GM21423 (cell line): ENCODE measurements at regions not wholly inside any gene's neighbourhood (a gene's known extent, or its start where the extent isn't known, plus 50 kb on each side); places are given as distances from the start of the nearest gene placed in this dataset.

Source experiments
- ATAC-seq: cut with Tn5 transposase; IDR thresholded peaks from one replicate; pipeline ENCODE4 v1.9.1; 2021; ENCODE audit warnings: mild to moderate bottlenecking, moderate library complexity; ENCODE audit not compliant: unreplicated experiment

DNA sequence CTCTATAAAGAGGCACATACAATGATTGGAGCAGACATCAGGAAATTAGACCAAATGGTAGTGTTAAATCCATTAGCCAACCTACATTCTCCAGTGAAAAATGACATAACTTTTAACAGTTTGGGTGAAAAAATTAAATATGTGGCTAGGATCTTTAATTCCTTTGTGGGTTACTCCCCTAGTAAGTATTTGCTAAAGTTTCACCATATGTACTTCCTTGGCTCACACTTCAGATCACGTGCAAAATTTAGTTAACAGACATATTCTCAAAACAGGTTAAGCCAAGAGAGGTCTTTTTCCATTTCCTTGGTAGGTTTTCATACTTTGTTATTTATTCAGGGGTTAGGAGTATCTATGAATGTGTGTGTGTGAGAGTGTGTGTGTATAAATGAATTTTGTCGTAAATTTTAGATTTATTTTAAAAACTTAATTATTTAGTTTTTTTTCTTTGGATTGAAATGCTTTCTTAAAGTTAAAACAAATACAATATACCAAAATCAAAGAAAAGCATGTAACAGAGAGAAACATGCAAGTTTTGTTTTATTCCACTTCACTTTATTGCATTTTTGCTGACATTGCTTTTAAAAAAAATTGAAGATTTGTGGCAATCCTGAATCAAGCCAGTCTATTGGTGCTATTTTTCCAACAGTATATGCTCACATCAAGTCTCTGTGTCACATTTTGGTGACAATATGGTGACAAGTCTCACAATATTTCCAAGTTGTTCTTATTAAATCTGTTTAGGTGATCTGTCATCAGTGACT is 258.7 kb downstream of the FLRT2 start:
- no peak for ATAC-seq

DNA sequence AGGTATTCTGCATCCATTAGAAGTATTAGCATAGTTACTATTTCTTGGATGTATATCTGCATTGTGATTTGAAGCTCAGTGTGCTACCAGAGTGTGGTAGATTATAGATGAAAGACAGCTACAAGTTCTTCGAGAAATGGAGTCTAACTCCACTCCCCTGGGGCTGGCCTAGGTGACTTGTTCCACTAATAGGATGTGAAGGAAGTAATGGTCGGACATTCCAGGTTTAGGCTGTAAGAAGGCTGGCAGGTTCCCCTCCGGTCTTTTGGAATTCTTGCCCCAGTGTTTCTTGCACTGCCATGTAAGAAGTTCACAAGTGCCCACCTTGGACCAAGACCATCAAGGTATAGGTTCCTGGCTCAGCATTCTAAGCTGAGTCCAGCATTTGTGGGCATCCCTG is 236.4 kb downstream of the FLRT2 start:
- ATAC-seq = no peak

DNA sequence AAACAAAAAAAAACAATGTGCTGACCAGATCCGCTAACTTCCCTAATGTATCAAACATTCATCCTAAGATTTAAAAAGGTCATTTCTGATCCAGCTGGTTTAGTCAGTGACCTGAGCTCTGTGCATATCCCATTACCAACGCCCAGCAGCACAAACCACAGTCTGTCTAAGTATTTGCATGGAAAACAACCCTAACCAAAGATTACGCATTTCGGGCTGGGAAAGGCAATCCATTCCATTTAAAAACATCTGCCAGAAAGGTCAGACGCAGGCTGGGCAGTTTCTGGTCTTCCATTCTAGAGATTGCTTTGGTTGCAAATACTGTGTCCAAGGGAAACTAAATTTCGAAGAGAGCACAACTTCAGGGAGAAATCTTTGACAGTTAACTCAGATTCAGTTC is 234.9 kb downstream of the FLRT2 start:
- ATAC-seq = no peak

DNA sequence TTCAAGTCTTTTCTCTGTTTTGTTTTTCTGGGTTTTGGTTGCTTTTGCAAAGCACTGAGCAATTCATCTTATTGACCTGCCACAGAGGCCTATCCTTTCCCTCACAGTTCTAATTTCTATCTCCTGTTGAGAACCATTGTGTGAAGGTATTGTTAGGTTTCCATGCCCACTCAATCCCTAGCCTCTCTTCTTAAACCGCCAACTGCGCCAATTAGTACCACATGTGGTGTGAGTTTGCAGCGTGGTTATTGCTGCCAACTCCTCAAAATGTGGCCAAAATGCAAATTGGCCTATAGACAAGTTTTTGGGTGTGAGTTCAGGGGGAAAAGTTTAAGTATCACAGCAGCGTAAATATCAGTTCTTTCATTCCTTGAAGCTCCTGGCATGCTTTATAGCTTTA is 232.6 kb downstream of the FLRT2 start:
- no peak for ATAC-seq

DNA sequence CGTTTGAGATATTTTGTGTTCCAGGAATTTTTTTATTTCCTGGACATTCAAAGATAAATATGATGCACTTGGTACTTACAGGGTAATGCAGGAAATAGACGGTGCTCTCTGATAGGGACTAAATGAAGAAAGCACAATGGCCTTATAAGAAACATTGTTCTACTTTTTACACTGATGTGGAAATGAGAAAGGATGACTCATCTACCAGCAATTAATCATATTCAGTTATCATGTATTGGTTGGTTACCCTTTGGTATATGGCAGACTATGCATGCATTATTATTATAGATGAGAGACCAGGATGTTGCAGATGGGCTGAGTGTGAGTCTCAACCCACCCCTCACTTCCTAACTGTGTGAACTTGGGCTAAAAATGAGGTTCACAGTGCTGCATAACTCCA is 222.2 kb downstream of the FLRT2 start:
- no peak for ATAC-seq

- no peak for ATAC-seq
These were observed 214.6 kb downstream of the FLRT2 start for GRCh38 chr14:85744573-85744972.

GRCh38 chr14:85732031-85732430 is 202.1 kb downstream of the FLRT2 start:
- no peak for ATAC-seq

- ATAC-seq = no peak
These were observed 201.2 kb downstream of the FLRT2 start for GRCh38 chr14:85731186-85731585.

GRCh38 chr14:85728476-85729065 is 198.6 kb downstream of the FLRT2 start:
- ATAC-seq = no peak

GRCh38 chr14:85714069-85714468 is 184.1 kb downstream of the FLRT2 start:
- ATAC-seq = no peak

- no peak for ATAC-seq
These were observed 181.7 kb downstream of the FLRT2 start for GRCh38 chr14:85711620-85712019.
